ENCODE measurements at regions not wholly inside any gene's neighbourhood (a gene's known extent, or its start where the extent isn't known, plus 50 kb on each side); places are given as distances from the start of the nearest gene placed in this dataset.

DNA sequence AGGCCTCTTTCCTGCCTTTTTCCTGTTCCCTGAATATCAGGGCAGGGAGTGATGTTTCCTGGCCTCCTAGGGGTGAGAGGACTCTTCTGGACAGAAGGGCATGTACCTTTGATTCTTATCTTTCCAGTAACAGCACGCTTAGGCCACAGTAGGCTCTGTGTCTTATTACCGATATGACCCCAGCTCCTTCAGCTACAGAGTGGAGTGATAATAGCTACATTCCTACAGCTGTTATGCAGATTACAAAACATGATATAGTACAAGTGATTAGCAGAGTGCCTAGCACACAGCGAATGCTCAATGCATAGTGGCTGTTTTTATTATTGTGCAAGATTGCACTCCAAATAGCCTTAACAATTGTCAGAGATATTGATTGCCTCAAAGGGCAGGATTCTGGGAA, 574.2 kb downstream of the CCSER2 start:
- H3K27ac ChIP-seq (ENCODE audit: low read depth) = no peak overlapping the region
- 0 out of 3 replicates have a peak, but pooled peaks cover 3% of the 10 kb centered on the region for H3K36me3 Mint-ChIP-seq (ENCODE audit: low read depth)
- no peak overlapping the region for H3K27ac Mint-ChIP-seq
- peaks cover 56% of the 10 kb centered on the region for H3K9me3 Mint-ChIP-seq
- H3K27me3 Mint-ChIP-seq (ENCODE audit: insufficient read depth, low read depth, poor library complexity) = peaks cover 2% of the 10 kb centered on the region
- ATAC-seq (no peak), DNase-seq (ENCODE audit: low spot score) (no peak)
- no peak overlapping the region for H3K4me2 ChIP-seq
- H3K27me3 ChIP-seq (ENCODE audit: insufficient read depth) = no peaks in the 10 kb centered on the region
- H3K4me1 ChIP-seq (ENCODE audit: insufficient read depth) = no peaks in the 10 kb centered on the region
- H3K9me2 ChIP-seq (ENCODE audit: insufficient read depth) = no peaks in the 10 kb centered on the region
- TF ChIP-seq, protein P1, sequence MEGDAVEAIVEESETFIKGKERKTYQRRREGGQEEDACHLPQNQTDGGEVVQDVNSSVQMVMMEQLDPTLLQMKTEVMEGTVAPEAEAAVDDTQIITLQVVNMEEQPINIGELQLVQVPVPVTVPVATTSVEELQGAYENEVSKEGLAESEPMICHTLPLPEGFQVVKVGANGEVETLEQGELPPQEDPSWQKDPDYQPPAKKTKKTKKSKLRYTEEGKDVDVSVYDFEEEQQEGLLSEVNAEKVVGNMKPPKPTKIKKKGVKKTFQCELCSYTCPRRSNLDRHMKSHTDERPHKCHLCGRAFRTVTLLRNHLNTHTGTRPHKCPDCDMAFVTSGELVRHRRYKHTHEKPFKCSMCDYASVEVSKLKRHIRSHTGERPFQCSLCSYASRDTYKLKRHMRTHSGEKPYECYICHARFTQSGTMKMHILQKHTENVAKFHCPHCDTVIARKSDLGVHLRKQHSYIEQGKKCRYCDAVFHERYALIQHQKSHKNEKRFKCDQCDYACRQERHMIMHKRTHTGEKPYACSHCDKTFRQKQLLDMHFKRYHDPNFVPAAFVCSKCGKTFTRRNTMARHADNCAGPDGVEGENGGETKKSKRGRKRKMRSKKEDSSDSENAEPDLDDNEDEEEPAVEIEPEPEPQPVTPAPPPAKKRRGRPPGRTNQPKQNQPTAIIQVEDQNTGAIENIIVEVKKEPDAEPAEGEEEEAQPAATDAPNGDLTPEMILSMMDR (conservative IDR thresholded peaks at IDR 0.05; ENCODE audit: low read depth in 2 of 2) = no peak
- TF ChIP-seq, protein P2, sequence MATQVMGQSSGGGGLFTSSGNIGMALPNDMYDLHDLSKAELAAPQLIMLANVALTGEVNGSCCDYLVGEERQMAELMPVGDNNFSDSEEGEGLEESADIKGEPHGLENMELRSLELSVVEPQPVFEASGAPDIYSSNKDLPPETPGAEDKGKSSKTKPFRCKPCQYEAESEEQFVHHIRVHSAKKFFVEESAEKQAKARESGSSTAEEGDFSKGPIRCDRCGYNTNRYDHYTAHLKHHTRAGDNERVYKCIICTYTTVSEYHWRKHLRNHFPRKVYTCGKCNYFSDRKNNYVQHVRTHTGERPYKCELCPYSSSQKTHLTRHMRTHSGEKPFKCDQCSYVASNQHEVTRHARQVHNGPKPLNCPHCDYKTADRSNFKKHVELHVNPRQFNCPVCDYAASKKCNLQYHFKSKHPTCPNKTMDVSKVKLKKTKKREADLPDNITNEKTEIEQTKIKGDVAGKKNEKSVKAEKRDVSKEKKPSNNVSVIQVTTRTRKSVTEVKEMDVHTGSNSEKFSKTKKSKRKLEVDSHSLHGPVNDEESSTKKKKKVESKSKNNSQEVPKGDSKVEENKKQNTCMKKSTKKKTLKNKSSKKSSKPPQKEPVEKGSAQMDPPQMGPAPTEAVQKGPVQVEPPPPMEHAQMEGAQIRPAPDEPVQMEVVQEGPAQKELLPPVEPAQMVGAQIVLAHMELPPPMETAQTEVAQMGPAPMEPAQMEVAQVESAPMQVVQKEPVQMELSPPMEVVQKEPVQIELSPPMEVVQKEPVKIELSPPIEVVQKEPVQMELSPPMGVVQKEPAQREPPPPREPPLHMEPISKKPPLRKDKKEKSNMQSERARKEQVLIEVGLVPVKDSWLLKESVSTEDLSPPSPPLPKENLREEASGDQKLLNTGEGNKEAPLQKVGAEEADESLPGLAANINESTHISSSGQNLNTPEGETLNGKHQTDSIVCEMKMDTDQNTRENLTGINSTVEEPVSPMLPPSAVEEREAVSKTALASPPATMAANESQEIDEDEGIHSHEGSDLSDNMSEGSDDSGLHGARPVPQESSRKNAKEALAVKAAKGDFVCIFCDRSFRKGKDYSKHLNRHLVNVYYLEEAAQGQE (IDR thresholded peaks at IDR 0.05; ENCODE audit: unreplicated experiment) = no peak
- TF ChIP-seq EZH2phosphoT487 (IDR thresholded peaks at IDR 0.05; ENCODE audit: unreplicated experiment) (no peak), CREB1 (CRISPR knock-in tag; IDR thresholded peaks at IDR 0.05; ENCODE audit: low read depth) (no peak)
- no peaks in the 10 kb centered on the region; the same call in 2 of the 3 replicates for H3K4me1 Mint-ChIP-seq
- H3K36me3 ChIP-seq (ENCODE audit: insufficient read depth) = no peaks in the 10 kb centered on the region
- H2AFZ ChIP-seq = no peak overlapping the region
- H3K79me2 ChIP-seq (replicated peaks; ENCODE audit: insufficient read depth) = no peaks in the 10 kb centered on the region
- no peaks in the 10 kb centered on the region for H4K20me1 ChIP-seq (replicated peaks; ENCODE audit: insufficient read depth)
- no peaks in the 10 kb centered on the region for H3F3A ChIP-seq (replicated peaks; ENCODE audit: low read depth)
- H3K4me3 ChIP-seq = no peak overlapping the region
- no peak overlapping the region for H3K4me3 Mint-ChIP-seq

DNA sequence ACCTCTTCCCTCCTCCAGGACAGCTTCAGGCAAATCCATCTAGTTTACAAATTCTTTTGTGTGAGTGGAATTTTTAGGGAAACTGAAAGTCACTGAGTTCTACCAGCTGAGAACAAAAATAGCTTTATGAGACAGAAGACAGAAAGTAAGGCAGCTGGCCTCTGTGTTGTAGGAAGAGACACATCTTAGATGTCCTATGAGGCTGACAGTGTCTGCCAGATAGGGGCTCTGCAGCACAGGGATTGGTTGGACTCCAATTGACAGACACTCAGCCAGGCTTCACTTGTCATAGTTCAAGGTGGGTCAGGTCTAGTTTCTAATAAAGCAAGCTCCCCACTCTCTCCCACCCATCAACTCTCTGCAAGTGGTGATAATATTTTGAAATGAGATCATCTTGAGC, 574.9 kb downstream of the CCSER2 start:
- Mint-ChIP-seq H3K4me3 (no peak overlapping the region), H3K9me3 (peaks cover 64% of the 10 kb centered on the region), H3K36me3 (ENCODE audit: low read depth) (peaks cover 3% of the 10 kb centered on the region; the same call in 1 of the 3 replicates), H3K4me1 (no peaks in the 10 kb centered on the region; the same call in 2 of the 3 replicates), H3K27me3 (ENCODE audit: insufficient read depth, low read depth, poor library complexity) (peaks cover 2% of the 10 kb centered on the region), H3K27ac (no peak overlapping the region)
- Histone ChIP-seq H3K9me2 (ENCODE audit: insufficient read depth) (no peaks in the 10 kb centered on the region), H2AFZ (no peak overlapping the region), H3F3A (replicated peaks; ENCODE audit: low read depth) (no peaks in the 10 kb centered on the region), H3K27me3 (ENCODE audit: insufficient read depth) (no peaks in the 10 kb centered on the region), H3K79me2 (replicated peaks; ENCODE audit: insufficient read depth) (no peaks in the 10 kb centered on the region), H3K27ac (ENCODE audit: low read depth) (no peak overlapping the region), H3K4me3 (no peak overlapping the region), H3K4me2 (no peak overlapping the region), H3K36me3 (ENCODE audit: insufficient read depth) (no peaks in the 10 kb centered on the region), H4K20me1 (replicated peaks; ENCODE audit: insufficient read depth) (no peaks in the 10 kb centered on the region), H3K4me1 (ENCODE audit: insufficient read depth) (no peaks in the 10 kb centered on the region)
- DNase-seq (ENCODE audit: low spot score) (no peak), ATAC-seq (no peak)
- TF ChIP-seq POLR2AphosphoS5 (IDR thresholded peaks at IDR 0.05; ENCODE audit: low read depth) (no peak), NANOG (IDR thresholded peaks at IDR 0.05; ENCODE audit: borderline replicate concordance) (no peak), ZNF114 (CRISPR knock-in tag; IDR thresholded peaks at IDR 0.05) (no peak), ZNF331 (CRISPR knock-in tag; IDR thresholded peaks at IDR 0.05; ENCODE audit: low read depth) (no peak), EZH2phosphoT487 (IDR thresholded peaks at IDR 0.05; ENCODE audit: unreplicated experiment) (no peak)
- TF ChIP-seq, protein P3, sequence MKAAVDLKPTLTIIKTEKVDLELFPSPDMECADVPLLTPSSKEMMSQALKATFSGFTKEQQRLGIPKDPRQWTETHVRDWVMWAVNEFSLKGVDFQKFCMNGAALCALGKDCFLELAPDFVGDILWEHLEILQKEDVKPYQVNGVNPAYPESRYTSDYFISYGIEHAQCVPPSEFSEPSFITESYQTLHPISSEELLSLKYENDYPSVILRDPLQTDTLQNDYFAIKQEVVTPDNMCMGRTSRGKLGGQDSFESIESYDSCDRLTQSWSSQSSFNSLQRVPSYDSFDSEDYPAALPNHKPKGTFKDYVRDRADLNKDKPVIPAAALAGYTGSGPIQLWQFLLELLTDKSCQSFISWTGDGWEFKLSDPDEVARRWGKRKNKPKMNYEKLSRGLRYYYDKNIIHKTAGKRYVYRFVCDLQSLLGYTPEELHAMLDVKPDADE (IDR thresholded peaks at IDR 0.05) = no peak
- TF ChIP-seq, protein P4, sequence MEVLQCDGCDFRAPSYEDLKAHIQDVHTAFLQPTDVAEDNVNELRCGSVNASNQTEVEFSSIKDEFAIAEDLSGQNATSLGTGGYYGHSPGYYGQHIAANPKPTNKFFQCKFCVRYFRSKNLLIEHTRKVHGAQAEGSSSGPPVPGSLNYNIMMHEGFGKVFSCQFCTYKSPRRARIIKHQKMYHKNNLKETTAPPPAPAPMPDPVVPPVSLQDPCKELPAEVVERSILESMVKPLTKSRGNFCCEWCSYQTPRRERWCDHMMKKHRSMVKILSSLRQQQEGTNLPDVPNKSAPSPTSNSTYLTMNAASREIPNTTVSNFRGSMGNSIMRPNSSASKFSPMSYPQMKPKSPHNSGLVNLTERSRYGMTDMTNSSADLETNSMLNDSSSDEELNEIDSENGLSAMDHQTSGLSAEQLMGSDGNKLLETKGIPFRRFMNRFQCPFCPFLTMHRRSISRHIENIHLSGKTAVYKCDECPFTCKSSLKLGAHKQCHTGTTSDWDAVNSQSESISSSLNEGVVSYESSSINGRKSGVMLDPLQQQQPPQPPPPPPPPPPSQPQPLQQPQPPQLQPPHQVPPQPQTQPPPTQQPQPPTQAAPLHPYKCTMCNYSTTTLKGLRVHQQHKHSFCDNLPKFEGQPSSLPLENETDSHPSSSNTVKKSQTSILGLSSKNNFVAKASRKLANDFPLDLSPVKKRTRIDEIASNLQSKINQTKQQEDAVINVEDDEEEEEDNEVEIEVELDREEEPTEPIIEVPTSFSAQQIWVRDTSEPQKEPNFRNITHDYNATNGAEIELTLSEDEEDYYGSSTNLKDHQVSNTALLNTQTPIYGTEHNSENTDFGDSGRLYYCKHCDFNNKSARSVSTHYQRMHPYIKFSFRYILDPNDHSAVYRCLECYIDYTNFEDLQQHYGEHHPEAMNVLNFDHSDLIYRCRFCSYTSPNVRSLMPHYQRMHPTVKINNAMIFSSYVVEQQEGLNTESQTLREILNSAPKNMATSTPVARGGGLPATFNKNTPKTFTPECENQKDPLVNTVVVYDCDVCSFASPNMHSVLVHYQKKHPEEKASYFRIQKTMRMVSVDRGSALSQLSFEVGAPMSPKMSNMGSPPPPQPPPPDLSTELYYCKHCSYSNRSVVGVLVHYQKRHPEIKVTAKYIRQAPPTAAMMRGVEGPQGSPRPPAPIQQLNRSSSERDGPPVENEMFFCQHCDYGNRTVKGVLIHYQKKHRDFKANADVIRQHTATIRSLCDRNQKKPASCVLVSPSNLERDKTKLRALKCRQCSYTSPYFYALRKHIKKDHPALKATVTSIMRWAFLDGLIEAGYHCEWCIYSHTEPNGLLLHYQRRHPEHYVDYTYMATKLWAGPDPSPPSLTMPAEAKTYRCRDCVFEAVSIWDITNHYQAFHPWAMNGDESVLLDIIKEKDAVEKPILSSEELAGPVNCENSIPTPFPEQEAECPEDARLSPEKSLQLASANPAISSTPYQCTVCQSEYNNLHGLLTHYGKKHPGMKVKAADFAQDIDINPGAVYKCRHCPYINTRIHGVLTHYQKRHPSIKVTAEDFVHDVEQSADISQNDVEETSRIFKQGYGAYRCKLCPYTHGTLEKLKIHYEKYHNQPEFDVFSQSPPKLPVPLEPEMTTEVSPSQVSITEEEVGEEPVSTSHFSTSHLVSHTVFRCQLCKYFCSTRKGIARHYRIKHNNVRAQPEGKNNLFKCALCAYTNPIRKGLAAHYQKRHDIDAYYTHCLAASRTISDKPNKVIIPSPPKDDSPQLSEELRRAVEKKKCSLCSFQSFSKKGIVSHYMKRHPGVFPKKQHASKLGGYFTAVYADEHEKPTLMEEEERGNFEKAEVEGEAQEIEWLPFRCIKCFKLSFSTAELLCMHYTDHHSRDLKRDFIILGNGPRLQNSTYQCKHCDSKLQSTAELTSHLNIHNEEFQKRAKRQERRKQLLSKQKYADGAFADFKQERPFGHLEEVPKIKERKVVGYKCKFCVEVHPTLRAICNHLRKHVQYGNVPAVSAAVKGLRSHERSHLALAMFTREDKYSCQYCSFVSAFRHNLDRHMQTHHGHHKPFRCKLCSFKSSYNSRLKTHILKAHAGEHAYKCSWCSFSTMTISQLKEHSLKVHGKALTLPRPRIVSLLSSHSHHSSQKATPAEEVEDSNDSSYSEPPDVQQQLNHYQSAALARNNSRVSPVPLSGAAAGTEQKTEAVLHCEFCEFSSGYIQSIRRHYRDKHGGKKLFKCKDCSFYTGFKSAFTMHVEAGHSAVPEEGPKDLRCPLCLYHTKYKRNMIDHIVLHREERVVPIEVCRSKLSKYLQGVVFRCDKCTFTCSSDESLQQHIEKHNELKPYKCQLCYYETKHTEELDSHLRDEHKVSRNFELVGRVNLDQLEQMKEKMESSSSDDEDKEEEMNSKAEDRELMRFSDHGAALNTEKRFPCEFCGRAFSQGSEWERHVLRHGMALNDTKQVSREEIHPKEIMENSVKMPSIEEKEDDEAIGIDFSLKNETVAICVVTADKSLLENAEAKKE (CRISPR knock-in tag; IDR thresholded peaks at IDR 0.05) = no peak

All from GM23338 (cell line).